Activated CD4-positive, CD25-positive, alpha-beta regulatory T cell treated with anti-CD3 and anti-CD28 coated beads, Interleukin-2, amount 50 U/mL, for 16 hours (primary cell): ENCODE measurements at regions not wholly inside any gene's neighbourhood (a gene's known extent, or its start where the extent isn't known, plus 50 kb on each side); places are given as distances from the start of the nearest gene placed in this dataset.

Source experiments
- DNase-seq: peaks from one replicate; pipeline ENCODE4 v3.0.0-alpha.2; 2020; ENCODE audit warnings: low read depth, low spot score

- DNase-seq: no peak
Observed at GRCh38 chr4:181701214-181701613, 542.0 kb upstream of the TENM3 start.

GRCh38 chr4:181701894-181702293 is 541.3 kb upstream of the TENM3 start:
- DNase-seq: no peak

DNA sequence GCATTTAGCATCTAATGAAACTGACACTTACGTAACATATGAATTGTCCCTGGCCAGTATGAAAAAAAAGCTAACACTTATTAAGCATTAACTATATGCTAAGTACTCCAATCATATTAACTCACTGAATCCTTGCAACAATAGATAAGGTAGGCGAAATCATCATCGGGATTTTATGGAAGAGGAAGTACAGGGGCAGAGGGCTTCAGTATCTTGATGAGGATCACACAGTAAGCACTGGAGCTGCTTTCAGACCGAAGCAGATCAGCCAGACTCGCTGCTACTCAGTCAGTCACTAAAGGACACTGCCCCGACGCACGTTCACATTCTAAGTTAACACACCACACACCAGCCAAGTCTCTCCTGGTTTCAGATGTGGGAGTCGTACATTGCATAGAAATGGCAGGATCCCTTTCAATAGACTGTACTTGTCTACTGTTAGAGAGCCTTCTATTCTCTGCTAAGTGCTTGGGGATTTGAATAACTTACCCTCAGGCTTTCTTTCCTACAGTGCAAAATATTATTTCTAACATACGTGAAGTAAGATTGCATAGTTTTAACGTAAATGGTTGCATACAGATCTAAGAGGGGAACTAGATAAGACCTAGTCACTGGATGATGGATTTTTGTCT is 540.2 kb upstream of the TENM3 start:
- DNase-seq: no peak

DNA sequence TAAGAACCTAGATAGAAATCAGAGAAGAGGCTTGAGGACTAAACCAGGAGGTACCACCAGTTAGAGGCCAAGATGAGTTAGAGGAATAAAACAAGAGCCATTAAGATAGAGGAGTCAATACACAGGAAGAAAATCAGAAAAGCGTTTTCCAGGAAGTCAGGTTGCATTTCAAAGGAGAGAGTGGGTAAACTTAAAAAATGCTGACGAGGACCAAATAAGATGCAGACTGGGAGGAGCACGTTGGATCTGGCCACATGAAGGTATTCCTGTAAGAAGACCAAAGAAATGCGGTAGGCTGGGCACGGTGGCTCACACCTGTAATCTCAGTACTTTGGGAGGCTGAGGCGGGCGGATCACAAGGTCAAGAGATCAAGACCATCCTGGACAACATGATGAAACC is 533.1 kb upstream of the TENM3 start:
- DNase-seq: no peak

GRCh38 chr4:181711387-181711786 is 531.8 kb upstream of the TENM3 start:
- DNase-seq: no peak

GRCh38 chr4:181728305-181728966 is 514.8 kb upstream of the TENM3 start:
- no peak for DNase-seq

- DNase-seq: no peak
Observed at GRCh38 chr4:181731900-181732299, 511.3 kb upstream of the TENM3 start.

DNA sequence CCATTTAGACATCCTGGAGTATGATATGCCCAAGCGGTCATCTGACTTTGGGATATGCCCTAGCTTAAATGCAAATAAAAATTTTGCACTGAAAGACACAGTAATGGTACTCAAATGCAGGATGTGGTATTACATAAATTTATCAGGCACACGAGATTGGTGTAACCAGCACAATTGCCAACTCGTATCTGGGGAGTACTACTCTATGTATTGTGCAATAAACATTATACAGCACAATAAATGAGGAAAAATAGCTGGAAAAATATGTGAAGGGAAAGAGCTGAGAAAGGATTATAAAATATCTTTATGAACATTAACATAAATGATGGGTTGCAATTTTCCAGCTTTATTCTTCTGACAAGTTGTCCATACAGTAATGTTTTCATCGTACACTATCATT is 505.5 kb upstream of the TENM3 start:
- DNase-seq: no peak

DNA sequence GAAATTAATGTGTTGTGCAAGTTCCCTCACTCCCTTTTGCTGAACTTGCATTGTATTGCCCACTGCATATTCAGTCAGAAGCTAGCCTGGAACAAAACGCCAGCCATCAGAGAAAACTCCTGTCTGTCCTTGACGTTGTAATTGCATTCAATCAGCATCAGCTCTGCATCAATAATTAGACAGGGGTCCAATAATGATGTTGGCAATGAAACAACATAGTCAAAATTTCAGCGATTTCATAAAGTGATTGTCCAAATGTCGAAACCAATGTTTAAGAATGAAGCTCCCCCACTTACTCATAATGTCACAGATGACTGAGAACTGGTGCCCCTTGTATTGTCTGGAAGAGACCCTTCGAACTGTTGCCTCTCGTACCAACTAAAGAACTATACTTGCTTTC is 504.2 kb upstream of the TENM3 start:
- no peak for DNase-seq

- DNase-seq: no peak
Observed at GRCh38 chr4:181741513-181741912, 501.7 kb upstream of the TENM3 start.

DNA sequence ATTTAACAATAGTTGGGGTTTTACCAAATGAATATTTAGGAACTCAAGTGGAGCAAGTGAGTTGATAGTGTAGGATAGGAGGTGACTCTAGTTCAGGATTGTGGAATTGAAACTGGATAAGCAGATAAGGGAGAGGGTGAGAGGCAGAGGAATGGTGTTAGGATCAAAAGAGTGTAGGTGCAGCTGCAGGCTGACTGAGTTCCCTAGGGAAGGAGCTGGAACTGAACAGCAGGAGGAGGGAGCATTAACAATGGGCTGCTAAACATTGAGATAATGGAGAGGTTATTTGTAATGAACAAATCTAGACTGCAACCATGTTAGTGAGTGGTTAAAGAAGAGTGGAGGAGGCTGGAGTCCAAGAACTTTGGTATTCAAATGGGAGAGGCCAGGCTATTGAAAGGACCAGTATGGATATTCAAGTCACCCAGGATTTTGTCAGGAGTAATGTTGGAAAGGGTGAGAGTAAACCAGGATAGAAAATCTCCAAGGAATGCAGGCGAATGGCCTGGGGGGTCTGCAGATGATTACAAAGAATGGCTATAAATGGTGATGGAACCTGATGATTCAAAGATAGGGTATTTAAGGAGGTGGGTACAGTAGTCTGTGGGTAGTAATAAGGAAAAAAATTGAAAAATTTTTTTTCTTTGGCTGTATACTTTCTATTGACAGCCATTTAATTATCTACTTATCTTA is 497.1 kb upstream of the TENM3 start:
- DNase-seq: no peak

- no peak for DNase-seq
Observed at GRCh38 chr4:181748581-181748980, 494.6 kb upstream of the TENM3 start.

GRCh38 chr4:181752516-181752915 is 490.7 kb upstream of the TENM3 start:
- no peak for DNase-seq

- no peak for DNase-seq
Observed at GRCh38 chr4:181753207-181753606, 490.0 kb upstream of the TENM3 start.

DNA sequence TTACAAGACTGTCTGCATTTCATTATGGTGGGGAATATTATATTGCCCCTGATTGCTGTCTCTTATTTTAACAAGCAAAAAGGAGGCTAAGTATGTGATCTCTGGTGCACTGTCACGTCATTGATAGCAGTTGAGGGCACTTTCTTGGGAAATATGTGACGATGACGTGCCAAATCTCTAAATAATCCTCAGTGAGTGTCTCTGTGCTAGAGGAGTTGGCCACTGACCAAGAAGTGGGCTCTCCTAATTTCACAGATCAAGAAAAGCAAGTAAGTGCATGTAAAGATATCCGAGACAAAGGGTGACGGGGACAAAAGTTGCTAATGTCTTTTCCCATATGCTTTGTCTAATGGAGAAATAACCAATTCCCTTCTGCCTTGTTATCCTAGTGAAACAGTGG is 487.4 kb upstream of the TENM3 start:
- DNase-seq: no peak

GRCh38 chr4:181756451-181757095 is 486.6 kb upstream of the TENM3 start:
- no peak for DNase-seq

GRCh38 chr4:181757098-181757497 is 486.1 kb upstream of the TENM3 start:
- DNase-seq: no peak

GRCh38 chr4:181757910-181758660 is 485.1 kb upstream of the TENM3 start:
- no peak for DNase-seq

- DNase-seq: no peak
Observed at GRCh38 chr4:181760560-181760959, 482.6 kb upstream of the TENM3 start.

- no peak for DNase-seq
Observed at GRCh38 chr4:181761156-181761555, 482.0 kb upstream of the TENM3 start.

- no peak for DNase-seq
Observed at GRCh38 chr4:181766061-181766548, 477.1 kb upstream of the TENM3 start.

DNA sequence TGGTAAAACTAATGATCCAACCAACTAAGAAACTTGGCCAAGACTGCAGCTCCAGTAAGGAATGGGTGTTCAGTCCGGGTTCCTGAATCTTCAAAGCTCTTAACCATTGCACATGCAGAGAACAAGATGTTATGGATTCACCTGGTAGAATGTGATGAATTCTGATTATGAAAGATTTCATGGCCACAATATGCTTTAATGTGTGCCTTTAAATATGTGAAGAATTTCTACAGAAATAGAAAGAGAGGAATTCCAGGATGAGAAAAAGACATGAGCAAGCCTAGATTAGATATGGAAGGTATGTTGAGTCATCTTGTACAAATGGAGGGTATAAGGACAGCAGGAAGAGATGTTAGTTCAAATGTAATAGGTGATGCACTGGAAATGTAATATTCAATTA is 472.2 kb upstream of the TENM3 start:
- no peak for DNase-seq
